PC-3 (cell line): ENCODE measurements at regions not wholly inside any gene's neighbourhood (a gene's known extent, or its start where the extent isn't known, plus 50 kb on each side); places are given as distances from the start of the nearest gene placed in this dataset.

Source experiments
- ATAC-seq: fragments of 200-7000 bp; cut with Tn5 transposase; 2 replicates; pipeline ENCODE4 v1.9.1; 2020; ENCODE audit warnings: mild to moderate bottlenecking, moderate library complexity
- BruUV-seq: library from RNA; stranded (reverse); fragments of 400-500 nt; replicated peaks from 2 replicates; lab custom pipeline; 2021; lab: Mats Ljungman, UMichigan
- CTCF ChIA-PET: fragments of 300-600 bp; sonication (Branson Sonifier 250); formaldehyde crosslinking; loops from one replicate; lab custom pipeline; 2022; ENCODE audit warnings: antibody characterized with exemption; lab: Charles Lee
- POLR2A ChIA-PET: fragments of 300-600 bp; sonication (Branson Sonifier 250); formaldehyde crosslinking; loops from one replicate; lab custom pipeline; 2022; ENCODE audit warnings: antibody characterized with exemption; ENCODE audit not compliant: unreplicated experiment; lab: Charles Lee
- DNase-seq: peaks from one replicate; pipeline ENCODE4 v3.0.0-alpha.2; 2015
- H2AFZ ChIP-seq: fragments of 300-600 bp; sonication (generic); 2 replicates; pipeline ENCODE4 v1.6.0; 2016; ENCODE audit warnings: antibody characterized with exemption, low read length
- H3F3A ChIP-seq: fragments of 300-600 bp; sonication (generic); one replicate; pipeline ENCODE4 v1.6.0; 2017; ENCODE audit warnings: antibody characterized with exemption, low read length, control low read depth, mild to moderate bottlenecking; ENCODE audit not compliant: unreplicated experiment
- H3K27ac ChIP-seq: fragments of 300-600 bp; sonication (generic); 2 replicates; pipeline ENCODE4 v1.5.1; 2016; ENCODE audit warnings: mild to moderate bottlenecking, low read length
- H3K27me3 ChIP-seq: fragments of 300-600 bp; sonication (generic); 2 replicates; pipeline ENCODE4 v1.6.1; 2016; ENCODE audit warnings: low read length, mixed read lengths
- H3K36me3 ChIP-seq: fragments of 300-600 bp; sonication (generic); 2 replicates; pipeline ENCODE4 v1.6.1; 2016; ENCODE audit warnings: low read depth, mixed run types, low read length, mixed read lengths
- H3K4me1 ChIP-seq: fragments of 300-600 bp; sonication (generic); 2 replicates; pipeline ENCODE4 v1.5.1; 2016; ENCODE audit warnings: low read length; ENCODE audit not compliant: insufficient read depth
- H3K4me2 ChIP-seq: fragments of 300-600 bp; sonication (generic); 2 replicates; pipeline ENCODE4 v1.6.0; 2016; ENCODE audit warnings: low read length
- H3K4me3 ChIP-seq: fragments of 300-600 bp; sonication (generic); 2 replicates; pipeline ENCODE4 v1.5.1; 2016; ENCODE audit warnings: mild to moderate bottlenecking, low read length, mixed read lengths
- H3K79me2 ChIP-seq: fragments of 300-600 bp; sonication (generic); 2 replicates; pipeline ENCODE4 v1.6.1; 2017; ENCODE audit warnings: low read length, mixed read lengths
- H3K9ac ChIP-seq: fragments of 300-600 bp; sonication (generic); 2 replicates; pipeline ENCODE4 v1.6.0; 2016; ENCODE audit warnings: mild to moderate bottlenecking, low read length
- H3K9me2 ChIP-seq: fragments of 300-600 bp; sonication (generic); replicated peaks from 2 replicates; pipeline ENCODE4 v1.6.1; 2016; ENCODE audit warnings: mixed run types, low read length, mixed read lengths
- H3K9me3 ChIP-seq: fragments of 300-600 bp; sonication (generic); 2 replicates; pipeline ENCODE4 v1.6.1; 2016; ENCODE audit warnings: low read length, mixed read lengths
- H4K20me1 ChIP-seq: fragments of 300-600 bp; sonication (generic); 2 replicates; pipeline ENCODE4 v1.6.1; 2016; ENCODE audit warnings: low read length, mixed read lengths
- EZH2 ChIP-seq: fragments of 300-600 bp; sonication (generic); IDR thresholded peaks from one replicate; pipeline ENCODE4 v1.6.1; 2017; ENCODE audit warnings: antibody characterized with exemption, mild to moderate bottlenecking, low read length; ENCODE audit not compliant: unreplicated experiment
- EZH2phosphoT487 ChIP-seq: fragments of 300-600 bp; sonication (generic); IDR thresholded peaks from 2 replicates; pipeline ENCODE4 v1.6.1; 2018; ENCODE audit warnings: mild to moderate bottlenecking, antibody characterized with exemption, low read length, borderline replicate concordance
- intact Hi-C: fragments of 100-400 bp; cut with micrococcal nuclease; formaldehyde crosslinking; loops from 2 replicates; pipeline ENCODE4 v1.9.0; 2023
- TF ChIP-seq, protein P1 (sequence below): fragments of 300-600 bp; sonication (generic); conservative IDR thresholded peaks from 2 replicates; pipeline ENCODE4 v1.5.1; 2017; ENCODE audit warnings: antibody characterized with exemption, low read depth, mild to moderate bottlenecking, low read length

DNA sequence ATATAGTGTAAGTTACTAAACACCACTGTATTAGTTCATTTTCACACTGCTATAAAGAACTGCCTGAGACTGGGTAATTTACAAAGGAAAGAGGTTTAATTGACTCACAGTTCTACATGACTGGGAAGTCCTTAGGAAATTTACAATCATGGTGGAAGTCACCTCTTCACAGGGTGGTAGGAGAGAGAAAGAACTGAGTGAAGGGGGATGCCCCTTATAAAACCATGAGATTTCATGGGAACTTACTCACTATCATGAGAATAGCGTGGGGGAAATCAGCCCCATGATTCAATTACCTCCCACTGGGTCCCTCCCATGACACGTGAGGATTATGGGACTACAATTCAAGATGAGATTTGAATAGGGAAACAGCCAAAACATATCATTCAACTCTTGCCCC lies 618.0 kb downstream of the NYAP2 start:
- ChIA-PET POLR2A (no interaction called here), CTCF (no interaction called here)
- no peaks in the 10 kb centered on the region for H3K4me1 ChIP-seq
- H3K9ac ChIP-seq: no peak overlapping the region
- H3K9me2 ChIP-seq: no peaks in the 10 kb centered on the region
- peaks cover 5% of the 10 kb centered on the region; the same call in 1 of the 2 replicates for H3K9me3 ChIP-seq
- TF ChIP-seq EZH2: no peak
- TF ChIP-seq, protein P1, sequence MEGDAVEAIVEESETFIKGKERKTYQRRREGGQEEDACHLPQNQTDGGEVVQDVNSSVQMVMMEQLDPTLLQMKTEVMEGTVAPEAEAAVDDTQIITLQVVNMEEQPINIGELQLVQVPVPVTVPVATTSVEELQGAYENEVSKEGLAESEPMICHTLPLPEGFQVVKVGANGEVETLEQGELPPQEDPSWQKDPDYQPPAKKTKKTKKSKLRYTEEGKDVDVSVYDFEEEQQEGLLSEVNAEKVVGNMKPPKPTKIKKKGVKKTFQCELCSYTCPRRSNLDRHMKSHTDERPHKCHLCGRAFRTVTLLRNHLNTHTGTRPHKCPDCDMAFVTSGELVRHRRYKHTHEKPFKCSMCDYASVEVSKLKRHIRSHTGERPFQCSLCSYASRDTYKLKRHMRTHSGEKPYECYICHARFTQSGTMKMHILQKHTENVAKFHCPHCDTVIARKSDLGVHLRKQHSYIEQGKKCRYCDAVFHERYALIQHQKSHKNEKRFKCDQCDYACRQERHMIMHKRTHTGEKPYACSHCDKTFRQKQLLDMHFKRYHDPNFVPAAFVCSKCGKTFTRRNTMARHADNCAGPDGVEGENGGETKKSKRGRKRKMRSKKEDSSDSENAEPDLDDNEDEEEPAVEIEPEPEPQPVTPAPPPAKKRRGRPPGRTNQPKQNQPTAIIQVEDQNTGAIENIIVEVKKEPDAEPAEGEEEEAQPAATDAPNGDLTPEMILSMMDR: no peak
- no peak for TF ChIP-seq EZH2phosphoT487
- no peak overlapping the region for H3K4me2 ChIP-seq
- no peaks in the 10 kb centered on the region for H3K36me3 ChIP-seq
- no peaks in the 10 kb centered on the region for H4K20me1 ChIP-seq
- H3K27me3 ChIP-seq: no peaks in the 10 kb centered on the region
- BruUV-seq: no TSS peak
- H2AFZ ChIP-seq: no peak overlapping the region
- no peak overlapping the region for H3K4me3 ChIP-seq
- H3F3A ChIP-seq: no peaks in the 10 kb centered on the region
- ATAC-seq (no peak), DNase-seq (no peak)
- H3K27ac ChIP-seq: no peak overlapping the region
- intact Hi-C loops: no loop called here
- H3K79me2 ChIP-seq: no peaks in the 10 kb centered on the region

DNA sequence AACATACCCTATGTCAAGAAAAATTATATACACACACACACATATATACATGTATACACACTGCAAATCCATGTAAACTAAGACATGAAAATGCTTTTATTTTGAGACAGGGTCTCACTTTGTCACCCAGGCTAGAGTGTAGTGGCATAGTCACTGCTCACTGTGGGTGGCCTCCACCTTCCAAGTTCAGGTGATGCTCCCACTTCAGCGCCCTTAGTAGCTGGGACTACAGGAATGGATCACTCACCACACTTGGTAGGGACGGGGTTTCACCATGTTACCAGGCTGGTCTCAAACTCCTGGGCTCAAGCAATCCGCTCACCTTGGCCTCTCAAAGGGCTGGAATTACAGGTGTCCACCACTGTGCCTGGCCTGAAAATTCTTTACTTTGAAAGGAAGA lies 617.6 kb downstream of the NYAP2 start:
- H3K9me2 ChIP-seq: no peaks in the 10 kb centered on the region
- no peak overlapping the region for H2AFZ ChIP-seq
- CTCF ChIA-PET: no interaction called here
- H3K4me2 ChIP-seq: no peak overlapping the region
- no peaks in the 10 kb centered on the region for H3K36me3 ChIP-seq
- no peaks in the 10 kb centered on the region for H4K20me1 ChIP-seq
- H3K9ac ChIP-seq: no peak overlapping the region
- no peaks in the 10 kb centered on the region for H3K27me3 ChIP-seq
- H3K27ac ChIP-seq: no peak overlapping the region
- no peaks in the 10 kb centered on the region for H3K79me2 ChIP-seq
- ATAC-seq (no peak), DNase-seq (no peak)
- TF ChIP-seq EZH2: no peak
- TF ChIP-seq, protein P1: no peak
- TF ChIP-seq EZH2phosphoT487: no peak
- intact Hi-C loops: no loop called here
- BruUV-seq: no TSS peak
- H3K4me3 ChIP-seq: no peak overlapping the region
- H3F3A ChIP-seq: no peaks in the 10 kb centered on the region
- peaks cover 5% of the 10 kb centered on the region; the same call in 1 of the 2 replicates for H3K9me3 ChIP-seq
- POLR2A ChIA-PET: no interaction called here
- no peaks in the 10 kb centered on the region for H3K4me1 ChIP-seq

DNA sequence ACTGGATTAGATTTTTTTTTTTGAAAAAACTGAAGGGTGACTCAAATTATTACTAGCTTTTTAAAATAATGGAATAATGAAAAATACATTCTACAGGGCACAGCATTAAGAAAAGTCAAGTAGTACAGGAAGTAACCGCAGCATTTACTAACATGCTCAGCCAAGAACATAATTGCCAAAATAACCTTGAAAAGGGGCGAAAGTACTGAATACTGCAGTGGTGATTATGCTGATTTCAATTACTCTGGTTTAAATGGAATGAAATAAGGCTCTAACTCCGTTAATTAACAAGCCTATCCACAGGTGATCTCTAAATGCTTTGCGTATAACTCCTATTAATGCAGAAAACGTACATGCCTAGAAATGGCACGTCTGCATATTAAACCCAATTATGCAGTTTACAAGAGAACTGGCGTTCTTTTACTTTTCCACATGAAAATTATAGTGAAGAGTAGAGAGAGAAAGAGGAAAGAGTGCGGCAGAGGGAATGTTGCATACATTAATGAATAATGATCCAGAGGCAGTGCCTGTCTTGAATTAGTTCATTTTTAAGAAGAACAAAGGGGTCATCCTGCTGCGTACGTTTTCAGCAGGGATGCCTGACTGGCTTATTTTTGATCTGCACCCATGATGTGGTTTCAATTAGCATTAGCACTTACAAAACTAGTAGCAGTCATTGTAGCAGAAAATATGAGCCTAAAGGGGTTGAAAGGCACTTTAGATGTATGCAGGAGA lies 612.4 kb downstream of the NYAP2 start:
- H3K36me3 ChIP-seq: no peaks in the 10 kb centered on the region
- H3F3A ChIP-seq: no peaks in the 10 kb centered on the region
- BruUV-seq: no TSS peak
- no peak overlapping the region for H2AFZ ChIP-seq
- ATAC-seq (no peak), DNase-seq (no peak)
- TF ChIP-seq EZH2phosphoT487 (no peak), EZH2 (no peak)
- TF ChIP-seq, protein P1: no peak
- intact Hi-C loops: no loop called here
- no peak overlapping the region for H3K4me2 ChIP-seq
- H3K4me3 ChIP-seq: no peak overlapping the region
- ChIA-PET CTCF (no interaction called here), POLR2A (no interaction called here)
- no peaks in the 10 kb centered on the region for H4K20me1 ChIP-seq
- no peaks in the 10 kb centered on the region for H3K27me3 ChIP-seq
- no peak overlapping the region for H3K9ac ChIP-seq
- no peaks in the 10 kb centered on the region for H3K9me3 ChIP-seq
- H3K4me1 ChIP-seq: no peaks in the 10 kb centered on the region
- H3K9me2 ChIP-seq: no peaks in the 10 kb centered on the region
- H3K79me2 ChIP-seq: no peaks in the 10 kb centered on the region
- no peak overlapping the region for H3K27ac ChIP-seq
